HG02970 (cell line): ENCODE measurements at regions not wholly inside any gene's neighbourhood (a gene's known extent, or its start where the extent isn't known, plus 50 kb on each side); places are given as distances from the start of the nearest gene placed in this dataset.
"Not testable (repeated sequence)": the region's sequence is repeated elsewhere in the genome, so short reads cannot be mapped to it uniquely, and the experiment has no call there.

Source experiments
- ATAC-seq: cut with Tn5 transposase; IDR thresholded peaks from one replicate; pipeline ENCODE4 v1.9.1; 2021; ENCODE audit warnings: mild to moderate bottlenecking, moderate library complexity, moderate number of reproducible peaks; ENCODE audit not compliant: unreplicated experiment, low FRiP score

- no peak for ATAC-seq
These were observed 336.7 kb upstream of the MBL2 start for GRCh38 chr10:53109320-53109719.

- no peak for ATAC-seq
These were observed 335.8 kb upstream of the MBL2 start for GRCh38 chr10:53108317-53108934.

GRCh38 chr10:53107711-53108110 is 335.1 kb upstream of the MBL2 start:
- ATAC-seq = no peak

- ATAC-seq = no peak
These were observed 329.8 kb upstream of the MBL2 start for GRCh38 chr10:53102424-53102823.

GRCh38 chr10:53093878-53094277 is 321.3 kb upstream of the MBL2 start:
- ATAC-seq = no peak

GRCh38 chr10:53091574-53091973 is 319.0 kb upstream of the MBL2 start:
- no peak for ATAC-seq

GRCh38 chr10:53088961-53089360 is 316.4 kb upstream of the MBL2 start:
- no peak for ATAC-seq

- ATAC-seq = no peak
These were observed 306.7 kb upstream of the MBL2 start for GRCh38 chr10:53079283-53079682.

GRCh38 chr10:53076948-53077347 is 304.4 kb upstream of the MBL2 start:
- ATAC-seq = no peak

GRCh38 chr10:53075469-53075868 is 302.9 kb upstream of the MBL2 start:
- ATAC-seq = no peak

GRCh38 chr10:53072144-53072543 is 299.6 kb upstream of the MBL2 start:
- no peak for ATAC-seq

- ATAC-seq = no peak
These were observed 299.0 kb upstream of the MBL2 start for GRCh38 chr10:53071505-53072125.

GRCh38 chr10:53069013-53069412 is 296.4 kb upstream of the MBL2 start:
- ATAC-seq = no peak

- no peak for ATAC-seq
These were observed 292.0 kb upstream of the MBL2 start for GRCh38 chr10:53064614-53065013.

- no peak for ATAC-seq
These were observed 291.2 kb upstream of the MBL2 start for GRCh38 chr10:53063805-53064204.

- no peak for ATAC-seq
These were observed 280.1 kb upstream of the MBL2 start for GRCh38 chr10:53052521-53053164.

GRCh38 chr10:53045315-53045714 is 272.7 kb upstream of the MBL2 start:
- ATAC-seq = no peak

- ATAC-seq = not testable (repeated sequence)
These were observed 263.2 kb upstream of the MBL2 start for GRCh38 chr10:53035823-53036222.

- no peak for ATAC-seq
These were observed 260.8 kb upstream of the MBL2 start for GRCh38 chr10:53033396-53033795.

GRCh38 chr10:53029872-53030849 is 257.6 kb upstream of the MBL2 start:
- not testable (repeated sequence) for ATAC-seq

GRCh38 chr10:53029449-53029848 is 256.9 kb upstream of the MBL2 start:
- ATAC-seq = no peak
